Activated CD8-positive, alpha-beta T cell treated with anti-CD3 and anti-CD28 coated beads, Interleukin-2, amount 10 ng/mL, durations not matched to agents 7 days and 5 days (primary cell): ENCODE measurements at regions not wholly inside any gene's neighbourhood (a gene's known extent, or its start where the extent isn't known, plus 50 kb on each side); places are given as distances from the start of the nearest gene placed in this dataset.

Experiments
- ATAC-seq: fragments of 150-1000 bp; cut with Tn5 transposase; one replicate; pipeline ENCODE4 v1.10.0; 2021; ENCODE audit warnings: moderate library complexity
- CTCF ChIA-PET: fragments of 350-600 bp; sonication (Branson Sonifier 250); formaldehyde crosslinking; loops from one replicate; lab custom pipeline; 2021; ENCODE audit warnings: antibody characterized with exemption; lab: Charles Lee
- POLR2A ChIA-PET: fragments of 350-600 bp; sonication (Branson Sonifier 250); formaldehyde crosslinking; loops from one replicate; lab custom pipeline; 2021; ENCODE audit warnings: antibody characterized with exemption; lab: Charles Lee
- DNase-seq: peaks from one replicate; pipeline ENCODE4 v3.0.0-alpha.2; 2020
- H3K27ac Mint-ChIP-seq: one replicate; pipeline ENCODE4 v1.8.0; 2021; ENCODE audit warnings: mild to moderate bottlenecking, mixed read lengths
- H3K27me3 Mint-ChIP-seq: one replicate; pipeline ENCODE4 v1.8.0; 2021; ENCODE audit warnings: low read depth, mixed read lengths
- H3K36me3 Mint-ChIP-seq: one replicate; pipeline ENCODE4 v1.8.0; 2021; ENCODE audit warnings: low read depth, mixed read lengths
- H3K4me1 Mint-ChIP-seq: one replicate; pipeline ENCODE4 v1.8.0; 2021; ENCODE audit warnings: low read depth, mixed read lengths
- H3K4me3 Mint-ChIP-seq: one replicate; pipeline ENCODE4 v1.8.0; 2021; ENCODE audit warnings: mild to moderate bottlenecking, mixed read lengths
- H3K9me3 Mint-ChIP-seq: one replicate; pipeline ENCODE4 v1.8.0; 2022; ENCODE audit warnings: mixed read lengths; ENCODE audit not compliant: insufficient read depth

DNA sequence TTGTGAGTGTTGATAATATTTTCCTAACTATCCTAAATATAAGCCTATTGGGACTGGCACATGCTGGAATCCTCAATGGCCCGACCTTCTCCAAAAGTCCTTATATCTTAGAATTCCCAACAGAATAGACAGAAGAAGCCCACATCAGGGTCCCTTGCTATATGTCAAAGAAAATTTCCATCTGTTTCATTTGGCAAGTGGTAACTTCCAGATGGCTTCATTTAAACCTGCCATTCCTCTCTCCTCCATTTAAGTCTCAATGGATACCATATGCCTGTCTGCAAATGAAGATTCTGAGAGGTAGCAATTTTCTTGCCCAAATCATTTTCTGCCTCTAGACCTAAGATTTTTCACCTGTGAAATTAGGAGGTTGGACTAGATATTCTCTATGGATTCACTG, 73.1 kb upstream of the KCNA4 start:
- CTCF ChIA-PET = no interaction called here
- Mint-ChIP-seq H3K9me3 (no peaks in the 10 kb centered on the region), H3K36me3 (no peaks in the 10 kb centered on the region), H3K4me1 (no peaks in the 10 kb centered on the region), H3K27me3 (no peaks in the 10 kb centered on the region), H3K4me3 (no peak overlapping the region), H3K27ac (no peak overlapping the region)
- ATAC-seq (no peak), DNase-seq (no peak)
- POLR2A ChIA-PET = no interaction called here

DNA sequence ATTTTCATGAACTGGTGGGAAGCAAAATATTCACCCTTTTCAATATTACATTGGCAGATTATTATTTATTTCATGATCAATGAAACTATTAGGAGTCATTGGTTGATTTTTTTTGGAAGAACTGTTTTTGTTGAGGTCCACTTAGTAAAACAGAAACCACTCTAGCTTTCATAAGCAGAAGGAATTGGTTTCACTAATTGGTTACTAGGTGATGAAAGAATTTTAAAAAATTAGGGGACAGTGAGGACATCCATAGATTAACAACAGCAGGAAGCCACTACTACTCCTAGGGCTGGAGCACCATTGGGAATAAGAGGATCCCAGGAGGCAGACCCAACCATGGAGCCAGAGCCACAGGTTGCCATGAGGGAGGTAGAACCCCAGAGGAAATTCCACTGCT, 74.4 kb upstream of the KCNA4 start:
- POLR2A ChIA-PET = no interaction called here
- H3K27me3 Mint-ChIP-seq = no peaks in the 10 kb centered on the region

DNA sequence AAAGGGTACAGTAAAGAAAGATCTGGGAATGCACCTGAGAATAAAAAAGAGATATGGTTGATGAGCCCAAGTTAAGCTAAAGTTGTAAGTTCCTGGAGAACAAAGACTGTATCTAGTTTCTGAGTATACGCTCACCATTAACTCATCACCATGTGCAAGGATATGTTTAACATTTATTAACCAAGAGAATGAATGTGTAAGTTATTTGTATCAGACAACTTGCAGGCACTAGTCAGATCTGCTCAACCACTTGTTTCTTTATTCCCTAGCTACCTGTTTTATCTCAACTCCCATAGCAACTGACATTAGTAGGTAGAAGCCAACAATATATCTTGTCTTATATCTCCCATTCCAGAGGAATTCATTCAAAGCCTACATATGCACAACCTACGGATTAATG, 74.9 kb upstream of the KCNA4 start:
- Mint-ChIP-seq H3K27me3 (no peaks in the 10 kb centered on the region), H3K4me1 (no peaks in the 10 kb centered on the region), H3K27ac (no peak overlapping the region), H3K9me3 (no peaks in the 10 kb centered on the region), H3K4me3 (no peak overlapping the region), H3K36me3 (no peaks in the 10 kb centered on the region)
- no peak for DNase-seq
- ChIA-PET POLR2A (no interaction called here), CTCF (no interaction called here)
- no peak for ATAC-seq

More for the DNA sequence above, 74.4 kb upstream of the KCNA4 start:
- ATAC-seq (no peak), DNase-seq (no peak)
- no peak overlapping the region for H3K4me3 Mint-ChIP-seq
- CTCF ChIA-PET = interaction anchor here (0.9 kb wide), 1 partner anchor 9 kb away, joined by 3 read pairs; no protein-coding TSS in a partner anchor
- no peaks in the 10 kb centered on the region for H3K9me3 Mint-ChIP-seq
- H3K4me1 Mint-ChIP-seq = no peaks in the 10 kb centered on the region
- no peaks in the 10 kb centered on the region for H3K36me3 Mint-ChIP-seq
- no peak overlapping the region for H3K27ac Mint-ChIP-seq

DNA sequence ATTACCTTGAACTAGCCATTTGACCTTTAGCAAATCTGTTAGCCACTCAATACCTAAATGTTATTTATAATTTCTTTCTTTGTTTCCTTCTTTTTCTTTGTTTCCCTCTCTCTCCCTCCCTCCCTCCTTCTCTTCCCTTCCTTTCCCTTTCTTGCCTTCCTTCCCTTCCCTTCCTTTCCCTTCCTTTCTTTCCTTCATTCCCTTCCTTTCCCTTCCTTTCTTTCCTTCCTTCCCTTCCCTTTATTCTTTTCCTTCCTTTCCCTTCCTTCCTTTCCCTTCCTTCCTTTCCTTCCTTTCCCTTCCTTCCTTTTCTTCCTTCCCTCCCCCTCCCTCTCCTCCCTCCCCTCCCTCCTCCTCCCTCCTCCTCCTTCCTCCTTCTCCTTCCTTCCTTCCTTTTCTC, 75.7 kb upstream of the KCNA4 start:
- Mint-ChIP-seq H3K27me3 (no peaks in the 10 kb centered on the region), H3K9me3 (no peaks in the 10 kb centered on the region), H3K4me1 (no peaks in the 10 kb centered on the region), H3K27ac (no peak overlapping the region), H3K4me3 (no peak overlapping the region), H3K36me3 (no peaks in the 10 kb centered on the region)
- ChIA-PET POLR2A (no interaction called here), CTCF (no interaction called here)
- ATAC-seq (no peak), DNase-seq (no peak)

DNA sequence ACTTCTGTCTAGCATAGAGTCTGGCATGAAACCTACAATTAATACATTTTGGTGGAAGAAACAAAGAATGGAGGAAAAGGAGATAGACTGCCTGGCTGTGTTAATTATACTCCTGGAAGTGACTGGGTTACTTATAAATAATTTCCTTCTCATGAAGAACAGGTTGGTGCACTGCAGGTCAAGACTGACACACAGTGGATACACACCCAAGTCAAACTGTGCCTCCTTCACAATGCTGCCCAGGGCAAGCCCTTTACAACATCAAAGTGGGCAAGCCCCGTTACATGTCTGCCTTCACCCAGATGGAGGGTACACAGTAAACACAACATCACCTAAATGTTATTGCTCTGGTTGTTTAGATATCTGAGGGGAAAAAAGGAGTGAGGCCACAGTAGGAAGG, 83.7 kb upstream of the KCNA4 start:
- no peaks in the 10 kb centered on the region for H3K36me3 Mint-ChIP-seq
- no peak overlapping the region for H3K27ac Mint-ChIP-seq
- H3K4me1 Mint-ChIP-seq = no peaks in the 10 kb centered on the region
- POLR2A ChIA-PET = no interaction called here
- H3K4me3 Mint-ChIP-seq = no peak overlapping the region
- CTCF ChIA-PET = interaction anchor here (0.9 kb wide), 1 partner anchor 10 kb away, joined by 3 read pairs; no protein-coding TSS in a partner anchor
- ATAC-seq (no peak), DNase-seq (no peak)
- no peaks in the 10 kb centered on the region for H3K9me3 Mint-ChIP-seq
- no peaks in the 10 kb centered on the region for H3K27me3 Mint-ChIP-seq

DNA sequence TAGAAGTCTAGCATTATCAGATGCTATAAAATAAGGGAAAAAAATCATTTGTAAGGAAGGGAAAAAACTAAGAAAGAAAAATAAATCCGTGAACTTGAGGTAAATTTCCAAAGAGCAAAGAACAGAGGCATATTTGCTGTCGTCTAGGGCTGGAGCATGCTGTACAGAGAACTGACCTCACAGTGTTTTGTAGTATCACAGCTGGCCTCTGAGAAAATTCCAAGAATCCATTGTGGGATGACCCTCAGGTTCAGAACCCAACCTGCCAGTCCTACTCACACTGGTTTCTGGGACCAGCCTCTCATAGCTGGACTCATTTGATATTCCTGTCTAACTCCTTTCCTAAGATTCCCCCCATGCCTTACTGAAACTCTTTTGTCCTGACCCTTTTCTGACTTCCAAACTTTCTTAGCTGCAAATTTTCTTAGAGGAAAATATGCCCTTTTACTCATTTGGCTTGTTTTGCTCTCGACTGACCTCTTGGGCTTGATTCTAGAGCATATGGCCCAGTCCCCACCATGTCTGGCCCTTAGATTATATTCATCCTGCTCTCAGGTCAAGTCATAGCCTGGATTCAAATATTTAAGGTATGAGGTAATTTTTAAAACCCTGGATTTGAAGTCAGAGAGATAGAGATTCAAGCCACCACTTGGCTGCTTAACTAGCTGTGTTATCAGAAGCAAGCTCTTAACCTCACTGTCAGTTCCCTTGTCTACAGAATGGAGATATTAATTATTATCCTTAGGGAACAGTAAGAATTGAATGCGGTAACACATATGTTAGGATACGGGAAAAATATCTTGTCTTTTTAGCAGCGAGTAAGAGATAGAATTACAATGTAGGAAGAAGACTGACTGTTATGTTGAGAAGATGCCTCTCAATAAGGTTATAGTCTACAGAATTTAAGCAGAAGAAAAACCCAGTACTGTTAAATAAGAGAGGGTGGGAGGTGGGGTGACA, 89.7 kb upstream of the KCNA4 start:
- Mint-ChIP-seq H3K9me3 (no peaks in the 10 kb centered on the region), H3K4me1 (no peaks in the 10 kb centered on the region), H3K36me3 (no peaks in the 10 kb centered on the region), H3K27ac (no peak overlapping the region), H3K4me3 (no peak overlapping the region), H3K27me3 (no peaks in the 10 kb centered on the region)
- DNase-seq (no peak), ATAC-seq (no peak)
- CTCF ChIA-PET = no interaction called here
- POLR2A ChIA-PET = no interaction called here

DNA sequence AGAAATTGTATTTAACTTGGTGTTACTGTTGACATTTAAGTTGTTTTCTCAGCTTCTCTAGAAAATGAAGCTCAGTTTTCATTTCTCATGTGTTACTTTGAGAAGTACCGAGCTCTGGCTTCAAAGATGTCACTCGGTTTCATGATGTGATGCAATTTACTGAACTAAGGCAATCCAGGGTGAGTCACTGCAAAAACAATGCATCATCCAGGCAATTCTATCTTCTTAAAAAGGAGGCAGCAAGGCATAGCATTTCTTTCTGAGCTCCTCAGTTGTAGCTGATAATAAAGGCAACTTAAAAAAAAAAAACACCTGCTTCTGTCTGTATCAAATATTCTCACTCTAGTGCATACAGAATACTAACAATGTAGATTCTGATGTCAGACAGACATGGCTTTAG, 91.1 kb upstream of the KCNA4 start:
- no peaks in the 10 kb centered on the region for H3K9me3 Mint-ChIP-seq
- ATAC-seq (no peak), DNase-seq (no peak)
- no peak overlapping the region for H3K4me3 Mint-ChIP-seq
- ChIA-PET CTCF (interaction anchor here (1.4 kb wide), 1 partner anchor 35 kb away, joined by 4 read pairs; no protein-coding TSS in a partner anchor), POLR2A (no interaction called here)
- H3K4me1 Mint-ChIP-seq = no peaks in the 10 kb centered on the region
- no peak overlapping the region for H3K27ac Mint-ChIP-seq
- H3K27me3 Mint-ChIP-seq = no peaks in the 10 kb centered on the region
- no peaks in the 10 kb centered on the region for H3K36me3 Mint-ChIP-seq

DNA sequence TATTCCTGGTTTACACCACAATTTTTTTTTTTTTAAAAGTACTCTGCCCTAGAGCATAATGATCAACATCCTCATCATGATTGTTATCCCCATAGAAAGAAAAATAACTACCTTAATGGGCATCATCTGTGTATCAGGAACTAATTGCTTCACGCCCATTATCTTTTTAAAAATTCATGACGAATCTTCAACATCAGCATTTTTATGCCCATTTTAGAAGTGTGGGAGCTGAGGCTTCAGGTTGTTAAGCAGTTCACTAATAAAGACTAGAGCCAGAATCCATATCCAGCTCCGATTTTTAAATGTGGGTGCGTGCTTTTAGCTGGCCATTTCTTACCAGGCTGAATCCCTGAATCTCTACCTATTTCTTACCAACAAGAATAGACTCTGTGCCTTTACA, 92.9 kb upstream of the KCNA4 start:
- Mint-ChIP-seq H3K9me3 (no peaks in the 10 kb centered on the region), H3K4me1 (no peaks in the 10 kb centered on the region), H3K36me3 (no peaks in the 10 kb centered on the region), H3K4me3 (no peak overlapping the region), H3K27me3 (no peaks in the 10 kb centered on the region), H3K27ac (no peak overlapping the region)
- ChIA-PET POLR2A (no interaction called here), CTCF (no interaction called here)
- ATAC-seq (no peak), DNase-seq (no peak)

DNA sequence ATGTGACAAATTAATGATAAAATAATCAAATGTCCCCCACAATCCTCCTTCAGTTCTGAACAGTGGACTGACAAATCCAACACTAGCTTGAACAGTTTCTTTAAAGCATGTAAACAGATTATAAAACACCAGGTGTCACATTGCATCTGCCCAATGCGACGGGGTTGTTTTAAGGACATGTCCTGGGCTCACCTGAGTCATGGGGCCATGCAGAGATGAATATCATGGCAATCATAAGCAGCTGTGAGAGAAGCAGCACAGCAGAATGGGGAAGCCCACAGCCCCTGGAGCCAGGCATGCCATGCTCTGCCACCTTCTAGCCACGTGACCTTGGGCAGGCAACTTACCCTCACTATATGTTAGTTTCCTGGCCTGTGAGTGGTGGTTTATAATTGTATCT, 93.9 kb upstream of the KCNA4 start:
- Mint-ChIP-seq H3K27me3 (no peaks in the 10 kb centered on the region), H3K9me3 (no peaks in the 10 kb centered on the region), H3K27ac (no peak overlapping the region), H3K4me3 (no peak overlapping the region), H3K4me1 (no peaks in the 10 kb centered on the region), H3K36me3 (no peaks in the 10 kb centered on the region)
- DNase-seq (no peak), ATAC-seq (no peak)
- ChIA-PET POLR2A (no interaction called here), CTCF (interaction anchor here (0.8 kb wide), 1 partner anchor 18 kb away, joined by 3 read pairs; no protein-coding TSS in a partner anchor)

DNA sequence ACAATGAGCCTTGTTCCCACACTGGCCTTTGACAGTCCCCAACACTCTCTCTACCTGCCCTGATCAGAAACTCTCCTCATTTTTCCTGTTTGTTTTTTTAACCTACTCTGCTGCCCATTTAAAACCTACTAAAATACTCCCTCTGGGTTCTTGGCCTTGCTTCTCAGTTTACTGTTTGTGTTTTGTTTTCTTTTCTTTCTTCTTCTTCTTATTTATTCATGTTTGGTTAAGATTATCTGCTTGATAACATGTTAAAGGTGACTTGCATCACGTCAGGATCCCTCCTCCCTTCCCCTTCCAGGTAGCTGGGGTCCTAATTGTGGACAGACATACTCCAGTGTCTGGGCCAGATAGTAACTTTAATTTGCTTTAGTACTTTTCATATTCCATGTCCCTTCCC, 95.0 kb upstream of the KCNA4 start:
- H3K4me1 Mint-ChIP-seq = no peaks in the 10 kb centered on the region
- no peak overlapping the region for H3K4me3 Mint-ChIP-seq
- ChIA-PET POLR2A (no interaction called here), CTCF (no interaction called here)
- no peak for DNase-seq
- no peaks in the 10 kb centered on the region for H3K36me3 Mint-ChIP-seq
- no peaks in the 10 kb centered on the region for H3K27me3 Mint-ChIP-seq
- ATAC-seq = no peak
- no peak overlapping the region for H3K27ac Mint-ChIP-seq
- H3K9me3 Mint-ChIP-seq = no peaks in the 10 kb centered on the region

DNA sequence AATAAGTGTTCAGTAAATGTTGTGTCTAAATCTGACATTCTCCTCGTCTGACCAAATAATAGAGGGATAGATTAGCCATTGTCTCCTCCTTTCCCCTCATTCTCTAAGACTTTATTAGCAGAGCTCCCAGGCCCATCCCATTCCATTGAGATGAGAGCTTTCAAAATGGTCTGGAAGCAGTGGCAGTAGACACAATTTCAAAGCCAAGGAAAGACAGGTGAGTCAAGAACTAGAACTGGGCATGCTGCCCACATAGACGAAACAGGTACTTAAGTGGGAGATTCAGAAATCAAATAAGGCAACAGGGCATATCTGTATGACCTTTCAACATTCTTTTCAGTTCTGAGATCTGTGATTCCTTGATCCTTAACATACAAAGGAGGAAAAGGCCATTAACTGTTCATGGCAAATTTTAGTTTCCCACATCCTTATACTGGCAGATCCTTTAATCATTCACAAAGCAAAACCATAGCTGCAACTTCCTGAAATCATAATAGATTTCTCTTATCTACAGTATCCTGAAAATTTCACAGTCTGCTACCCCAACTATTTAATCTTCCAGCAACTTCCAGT, 96.6 kb upstream of the KCNA4 start:
- Mint-ChIP-seq H3K27ac (no peak overlapping the region), H3K36me3 (no peaks in the 10 kb centered on the region), H3K4me1 (no peaks in the 10 kb centered on the region), H3K27me3 (no peaks in the 10 kb centered on the region), H3K4me3 (no peak overlapping the region), H3K9me3 (no peaks in the 10 kb centered on the region)
- CTCF ChIA-PET = interaction anchor here (0.6 to 2.1 kb wide), 3 partner anchors 15 to 742 kb away, joined by 3 to 8 read pairs (median 5); no protein-coding TSS in a partner anchor
- POLR2A ChIA-PET = no interaction called here
- ATAC-seq = no peak
- no peak for DNase-seq

DNA sequence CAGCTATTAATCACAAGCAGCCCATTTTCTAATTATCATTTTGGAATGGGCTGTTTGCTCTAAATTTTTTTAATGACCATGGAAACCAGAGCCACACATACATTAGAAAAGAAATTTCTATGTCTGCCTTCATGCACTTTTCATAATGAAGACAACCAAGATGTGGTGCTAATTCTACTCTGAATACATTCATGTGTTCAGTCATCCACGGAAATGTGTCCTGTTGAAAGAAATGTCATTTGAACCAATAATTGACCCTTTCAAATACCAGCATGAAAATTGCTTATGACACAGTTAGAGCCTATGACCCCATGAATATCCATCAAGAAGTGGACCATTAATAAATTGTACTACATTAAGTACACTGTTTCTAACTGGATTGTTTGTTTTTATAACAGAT, 99.7 kb upstream of the KCNA4 start:
- H3K9me3 Mint-ChIP-seq = no peaks in the 10 kb centered on the region
- no peaks in the 10 kb centered on the region for H3K4me1 Mint-ChIP-seq
- no peak for ATAC-seq
- no peak for DNase-seq
- ChIA-PET POLR2A (no interaction called here), CTCF (interaction anchor here (2.3 to 3.4 kb wide), 2 partner anchors 12 to 27 kb away, joined by 8 to 20 read pairs; no protein-coding TSS in a partner anchor)
- no peak overlapping the region for H3K4me3 Mint-ChIP-seq
- H3K36me3 Mint-ChIP-seq = no peaks in the 10 kb centered on the region
- H3K27me3 Mint-ChIP-seq = no peaks in the 10 kb centered on the region
- H3K27ac Mint-ChIP-seq = no peak overlapping the region
